ENCODE measurements at regions not wholly inside any gene's neighbourhood (a gene's known extent, or its start where the extent isn't known, plus 50 kb on each side); places are given as distances from the start of the nearest gene placed in this dataset.

- Mint-ChIP-seq H3K36me3 (ENCODE audit: unreplicated experiment) (no peaks in the 10 kb centered on the region), H3K4me1 (ENCODE audit: unreplicated experiment) (no peaks in the 10 kb centered on the region), H3K27me3 (ENCODE audit: unreplicated experiment) (no peaks in the 10 kb centered on the region), H3K4me3 (ENCODE audit: unreplicated experiment) (no peak overlapping the region), H3K27ac (ENCODE audit: unreplicated experiment) (no peak overlapping the region), H3K9me3 (ENCODE audit: unreplicated experiment) (peaks cover 13% of the 10 kb centered on the region)
- TF ChIP-seq CTCF (IDR thresholded peaks at IDR 0.05): no peak
- DNase-seq (ENCODE audit: extremely low spot score, unreplicated experiment): no peak
These were observed 204.5 kb downstream of the SALL1 start for GRCh38 chr16:50946606-50947005.

- H3K27ac Mint-ChIP-seq (ENCODE audit: unreplicated experiment): no peak overlapping the region
- H3K9me3 Mint-ChIP-seq (ENCODE audit: unreplicated experiment): peaks cover 13% of the 10 kb centered on the region
- no peaks in the 10 kb centered on the region for H3K27me3 Mint-ChIP-seq (ENCODE audit: unreplicated experiment)
- H3K4me1 Mint-ChIP-seq (ENCODE audit: unreplicated experiment): no peaks in the 10 kb centered on the region
- DNase-seq (ENCODE audit: extremely low spot score, unreplicated experiment): no peak
- no peak overlapping the region for H3K4me3 Mint-ChIP-seq (ENCODE audit: unreplicated experiment)
- no peaks in the 10 kb centered on the region for H3K36me3 Mint-ChIP-seq (ENCODE audit: unreplicated experiment)
- no peak for TF ChIP-seq CTCF (IDR thresholded peaks at IDR 0.05)
These were observed 204.2 kb downstream of the CYLD start for GRCh38 chr16:50946098-50946497.

- TF ChIP-seq CTCF (IDR thresholded peaks at IDR 0.05): no peak
- Mint-ChIP-seq H3K27me3 (ENCODE audit: unreplicated experiment) (no peaks in the 10 kb centered on the region), H3K36me3 (ENCODE audit: unreplicated experiment) (no peaks in the 10 kb centered on the region), H3K4me3 (ENCODE audit: unreplicated experiment) (no peak overlapping the region), H3K4me1 (ENCODE audit: unreplicated experiment) (no peaks in the 10 kb centered on the region), H3K9me3 (ENCODE audit: unreplicated experiment) (peaks cover 13% of the 10 kb centered on the region), H3K27ac (ENCODE audit: unreplicated experiment) (no peak overlapping the region)
- no peak for DNase-seq (ENCODE audit: extremely low spot score, unreplicated experiment)
These were observed 203.3 kb downstream of the CYLD start for GRCh38 chr16:50945171-50945570.

- Mint-ChIP-seq H3K4me1 (ENCODE audit: unreplicated experiment) (no peaks in the 10 kb centered on the region), H3K27ac (ENCODE audit: unreplicated experiment) (no peak overlapping the region), H3K27me3 (ENCODE audit: unreplicated experiment) (no peaks in the 10 kb centered on the region), H3K4me3 (ENCODE audit: unreplicated experiment) (no peak overlapping the region), H3K9me3 (ENCODE audit: unreplicated experiment) (peaks cover 15% of the 10 kb centered on the region), H3K36me3 (ENCODE audit: unreplicated experiment) (no peaks in the 10 kb centered on the region)
- DNase-seq (ENCODE audit: extremely low spot score, unreplicated experiment): no peak
- TF ChIP-seq CTCF (IDR thresholded peaks at IDR 0.05): no peak
These were observed 202.6 kb downstream of the CYLD start for GRCh38 chr16:50944436-50944835.

GRCh38 chr16:50944033-50944432 is 202.1 kb downstream of the CYLD start:
- Mint-ChIP-seq H3K4me1 (ENCODE audit: unreplicated experiment) (no peaks in the 10 kb centered on the region), H3K27me3 (ENCODE audit: unreplicated experiment) (no peaks in the 10 kb centered on the region), H3K36me3 (ENCODE audit: unreplicated experiment) (no peaks in the 10 kb centered on the region), H3K9me3 (ENCODE audit: unreplicated experiment) (peaks cover 16% of the 10 kb centered on the region), H3K4me3 (ENCODE audit: unreplicated experiment) (no peak overlapping the region), H3K27ac (ENCODE audit: unreplicated experiment) (no peak overlapping the region)
- no peak for DNase-seq (ENCODE audit: extremely low spot score, unreplicated experiment)
- TF ChIP-seq CTCF (IDR thresholded peaks at IDR 0.05): no peak
